GM12872 (cell line): ENCODE measurements at regions not wholly inside any gene's neighbourhood (a gene's known extent, or its start where the extent isn't known, plus 50 kb on each side); places are given as distances from the start of the nearest gene placed in this dataset.

Source experiments
- TF ChIP-seq, protein P1 (sequence below): IDR thresholded peaks from 3 replicates; pipeline ENCODE4 v1.5.1; 2011; ENCODE audit warnings: low read depth, mild to moderate bottlenecking, low read length, moderate library complexity; ENCODE audit not compliant: insufficient read depth

GRCh38 chr17:17403899-17404576 is 72.8 kb upstream of the MED9 start:
- TF ChIP-seq, protein P1, sequence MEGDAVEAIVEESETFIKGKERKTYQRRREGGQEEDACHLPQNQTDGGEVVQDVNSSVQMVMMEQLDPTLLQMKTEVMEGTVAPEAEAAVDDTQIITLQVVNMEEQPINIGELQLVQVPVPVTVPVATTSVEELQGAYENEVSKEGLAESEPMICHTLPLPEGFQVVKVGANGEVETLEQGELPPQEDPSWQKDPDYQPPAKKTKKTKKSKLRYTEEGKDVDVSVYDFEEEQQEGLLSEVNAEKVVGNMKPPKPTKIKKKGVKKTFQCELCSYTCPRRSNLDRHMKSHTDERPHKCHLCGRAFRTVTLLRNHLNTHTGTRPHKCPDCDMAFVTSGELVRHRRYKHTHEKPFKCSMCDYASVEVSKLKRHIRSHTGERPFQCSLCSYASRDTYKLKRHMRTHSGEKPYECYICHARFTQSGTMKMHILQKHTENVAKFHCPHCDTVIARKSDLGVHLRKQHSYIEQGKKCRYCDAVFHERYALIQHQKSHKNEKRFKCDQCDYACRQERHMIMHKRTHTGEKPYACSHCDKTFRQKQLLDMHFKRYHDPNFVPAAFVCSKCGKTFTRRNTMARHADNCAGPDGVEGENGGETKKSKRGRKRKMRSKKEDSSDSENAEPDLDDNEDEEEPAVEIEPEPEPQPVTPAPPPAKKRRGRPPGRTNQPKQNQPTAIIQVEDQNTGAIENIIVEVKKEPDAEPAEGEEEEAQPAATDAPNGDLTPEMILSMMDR = no peak

GRCh38 chr17:17405673-17406072 is 71.1 kb upstream of the MED9 start:
- TF ChIP-seq, protein P1 = no peak

- TF ChIP-seq, protein P1 = no peak
Measured at GRCh38 chr17:17406225-17406624, 70.6 kb upstream of the MED9 start.

- TF ChIP-seq, protein P1 = no peak
Measured at GRCh38 chr17:17408236-17408794, 68.5 kb upstream of the MED9 start.

GRCh38 chr17:17410357-17410756 is 66.4 kb upstream of the MED9 start:
- TF ChIP-seq, protein P1 = no peak

DNA sequence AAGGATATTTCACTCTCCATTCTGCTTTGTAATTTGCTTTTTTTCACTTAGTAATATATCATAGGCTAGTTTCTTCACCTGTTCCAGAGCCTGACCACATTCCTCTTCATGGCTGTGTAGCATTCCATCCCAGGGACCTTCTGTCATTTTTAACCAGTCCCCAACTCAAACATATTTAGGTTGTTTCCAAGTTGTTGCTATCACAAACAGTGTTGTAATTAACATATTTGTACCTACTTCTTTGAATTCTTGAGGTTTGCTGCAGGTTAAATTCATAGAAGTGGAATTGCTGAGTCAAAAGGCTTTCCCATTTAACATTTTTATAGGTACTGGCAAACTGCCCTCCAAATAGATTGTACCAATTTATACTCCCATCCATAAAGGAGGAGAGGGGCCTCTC is 65.1 kb upstream of the MED9 start:
- TF ChIP-seq, protein P1 = no peak

GRCh38 chr17:17412326-17412725 is 64.5 kb upstream of the MED9 start:
- TF ChIP-seq, protein P1 = no peak
